MM.1S (cell line): ENCODE measurements at regions not wholly inside any gene's neighbourhood (a gene's known extent, or its start where the extent isn't known, plus 50 kb on each side); places are given as distances from the start of the nearest gene placed in this dataset.

Source experiments
- CTCF ChIP-seq: fragments of 300-600 bp; sonication (generic); IDR thresholded peaks from 2 replicates; pipeline ENCODE4 v1.5.1; 2016; ENCODE audit warnings: antibody characterized with exemption, low read length, mixed read lengths
- EZH2 ChIP-seq: fragments of 300-600 bp; sonication (generic); optimal IDR thresholded peaks from 2 replicates; pipeline ENCODE3; 2017; ENCODE audit warnings: low read depth, mild to moderate bottlenecking, antibody characterized with exemption, low read length, mixed read lengths
- EZH2phosphoT487 ChIP-seq: fragments of 300-600 bp; sonication (generic); IDR thresholded peaks from 2 replicates; pipeline ENCODE4 v1.6.1; 2018; ENCODE audit warnings: antibody characterized with exemption, low read length

- no peak for TF ChIP-seq CTCF
- no peak for TF ChIP-seq EZH2phosphoT487
- no peak for TF ChIP-seq EZH2
Observed at GRCh38 chr3:157876556-157876955, 229.7 kb downstream of the SHOX2 start.
